ENCODE measurements at regions not wholly inside any gene's neighbourhood (a gene's known extent, or its start where the extent isn't known, plus 50 kb on each side); places are given as distances from the start of the nearest gene placed in this dataset.

GRCh38 chr11:45470794-45471167, 184.6 kb upstream of the SYT13 start:
- Histone ChIP-seq H3K27ac (ENCODE audit: low read length) (no peak overlapping the region), H3K4me1 (ENCODE audit: control insufficient read depth, insufficient read depth, low read length) (no peaks in the 10 kb centered on the region), H3K4me3 (ENCODE audit: low read depth in 2 of 2, low read length in 2 of 2) (no peak overlapping the region), H3K36me3 (ENCODE audit: control insufficient read depth, insufficient read depth, low read length) (no peaks in the 10 kb centered on the region), H3K9me3 (ENCODE audit: control insufficient read depth, insufficient read depth, low read depth, low read length) (no peaks in the 10 kb centered on the region), H3K27me3 (ENCODE audit: control insufficient read depth, insufficient read depth, low read length) (peaks cover 3% of the 10 kb centered on the region; the same call in 1 of the 2 replicates)
- POLR2A ChIA-PET: no interaction called here
- CTCF ChIA-PET: no interaction called here
- DNase-seq (ENCODE audit: low read depth, low spot score): no peak
- intact Hi-C loops (cut with micrococcal nuclease; ENCODE audit: unreplicated experiment) (no loop called here), in situ Hi-C loops (cut with HindIII; ENCODE audit: low pct_unique_long_range_greater_than_20kb, low sequenced_read_pairs) (no loop called here)
- no peak for ATAC-seq
- no TSS peak for BruUV-seq (replicated peaks)
- TF ChIP-seq POLR2AphosphoS5 (IDR thresholded peaks at IDR 0.05; ENCODE audit: low read depth, low read length) (no peak), SIN3A (IDR thresholded peaks at IDR 0.05; ENCODE audit: borderline replicate concordance, insufficient read depth, low read depth, low read length) (no peak), TCF7L2 (IDR thresholded peaks at IDR 0.05; ENCODE audit: low read depth, low read length) (no peak)
- TF ChIP-seq, protein P1, sequence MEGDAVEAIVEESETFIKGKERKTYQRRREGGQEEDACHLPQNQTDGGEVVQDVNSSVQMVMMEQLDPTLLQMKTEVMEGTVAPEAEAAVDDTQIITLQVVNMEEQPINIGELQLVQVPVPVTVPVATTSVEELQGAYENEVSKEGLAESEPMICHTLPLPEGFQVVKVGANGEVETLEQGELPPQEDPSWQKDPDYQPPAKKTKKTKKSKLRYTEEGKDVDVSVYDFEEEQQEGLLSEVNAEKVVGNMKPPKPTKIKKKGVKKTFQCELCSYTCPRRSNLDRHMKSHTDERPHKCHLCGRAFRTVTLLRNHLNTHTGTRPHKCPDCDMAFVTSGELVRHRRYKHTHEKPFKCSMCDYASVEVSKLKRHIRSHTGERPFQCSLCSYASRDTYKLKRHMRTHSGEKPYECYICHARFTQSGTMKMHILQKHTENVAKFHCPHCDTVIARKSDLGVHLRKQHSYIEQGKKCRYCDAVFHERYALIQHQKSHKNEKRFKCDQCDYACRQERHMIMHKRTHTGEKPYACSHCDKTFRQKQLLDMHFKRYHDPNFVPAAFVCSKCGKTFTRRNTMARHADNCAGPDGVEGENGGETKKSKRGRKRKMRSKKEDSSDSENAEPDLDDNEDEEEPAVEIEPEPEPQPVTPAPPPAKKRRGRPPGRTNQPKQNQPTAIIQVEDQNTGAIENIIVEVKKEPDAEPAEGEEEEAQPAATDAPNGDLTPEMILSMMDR (IDR thresholded peaks at IDR 0.05): no peak
- TF ChIP-seq, protein P2, sequence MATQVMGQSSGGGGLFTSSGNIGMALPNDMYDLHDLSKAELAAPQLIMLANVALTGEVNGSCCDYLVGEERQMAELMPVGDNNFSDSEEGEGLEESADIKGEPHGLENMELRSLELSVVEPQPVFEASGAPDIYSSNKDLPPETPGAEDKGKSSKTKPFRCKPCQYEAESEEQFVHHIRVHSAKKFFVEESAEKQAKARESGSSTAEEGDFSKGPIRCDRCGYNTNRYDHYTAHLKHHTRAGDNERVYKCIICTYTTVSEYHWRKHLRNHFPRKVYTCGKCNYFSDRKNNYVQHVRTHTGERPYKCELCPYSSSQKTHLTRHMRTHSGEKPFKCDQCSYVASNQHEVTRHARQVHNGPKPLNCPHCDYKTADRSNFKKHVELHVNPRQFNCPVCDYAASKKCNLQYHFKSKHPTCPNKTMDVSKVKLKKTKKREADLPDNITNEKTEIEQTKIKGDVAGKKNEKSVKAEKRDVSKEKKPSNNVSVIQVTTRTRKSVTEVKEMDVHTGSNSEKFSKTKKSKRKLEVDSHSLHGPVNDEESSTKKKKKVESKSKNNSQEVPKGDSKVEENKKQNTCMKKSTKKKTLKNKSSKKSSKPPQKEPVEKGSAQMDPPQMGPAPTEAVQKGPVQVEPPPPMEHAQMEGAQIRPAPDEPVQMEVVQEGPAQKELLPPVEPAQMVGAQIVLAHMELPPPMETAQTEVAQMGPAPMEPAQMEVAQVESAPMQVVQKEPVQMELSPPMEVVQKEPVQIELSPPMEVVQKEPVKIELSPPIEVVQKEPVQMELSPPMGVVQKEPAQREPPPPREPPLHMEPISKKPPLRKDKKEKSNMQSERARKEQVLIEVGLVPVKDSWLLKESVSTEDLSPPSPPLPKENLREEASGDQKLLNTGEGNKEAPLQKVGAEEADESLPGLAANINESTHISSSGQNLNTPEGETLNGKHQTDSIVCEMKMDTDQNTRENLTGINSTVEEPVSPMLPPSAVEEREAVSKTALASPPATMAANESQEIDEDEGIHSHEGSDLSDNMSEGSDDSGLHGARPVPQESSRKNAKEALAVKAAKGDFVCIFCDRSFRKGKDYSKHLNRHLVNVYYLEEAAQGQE (IDR thresholded peaks at IDR 0.05; ENCODE audit: insufficient read depth in 1 of 2, low read depth in 2 of 2, low read length in 1 of 2): no peak

GRCh38 chr11:45470151-45470793, 184.1 kb upstream of the SYT13 start:
- intact Hi-C loops (cut with micrococcal nuclease; ENCODE audit: unreplicated experiment): no loop called here
- no peak for DNase-seq (ENCODE audit: low read depth, low spot score)
- Histone ChIP-seq H3K27me3 (ENCODE audit: control insufficient read depth, insufficient read depth, low read length) (no peaks in the 10 kb centered on the region; the same call in 1 of the 2 replicates), H3K36me3 (ENCODE audit: control insufficient read depth, insufficient read depth, low read length) (no peaks in the 10 kb centered on the region), H3K4me1 (ENCODE audit: control insufficient read depth, insufficient read depth, low read length) (no peaks in the 10 kb centered on the region), H3K27ac (ENCODE audit: low read length) (no peak overlapping the region), H3K4me3 (ENCODE audit: low read depth in 2 of 2, low read length in 2 of 2) (no peak overlapping the region), H3K9me3 (ENCODE audit: control insufficient read depth, insufficient read depth, low read depth, low read length) (no peaks in the 10 kb centered on the region)
- no peak for ATAC-seq
- no TSS peak for BruUV-seq (replicated peaks)
- CTCF ChIA-PET: no interaction called here
- TF ChIP-seq SIN3A (IDR thresholded peaks at IDR 0.05; ENCODE audit: borderline replicate concordance, insufficient read depth, low read depth, low read length) (no peak), TCF7L2 (IDR thresholded peaks at IDR 0.05; ENCODE audit: low read depth, low read length) (no peak), POLR2AphosphoS5 (IDR thresholded peaks at IDR 0.05; ENCODE audit: low read depth, low read length) (no peak)
- TF ChIP-seq, protein P2 (IDR thresholded peaks at IDR 0.05; ENCODE audit: insufficient read depth in 1 of 2, low read depth in 2 of 2, low read length in 1 of 2): no peak
- TF ChIP-seq, protein P1 (IDR thresholded peaks at IDR 0.05): no peak
- in situ Hi-C loops (cut with HindIII; ENCODE audit: low pct_unique_long_range_greater_than_20kb, low sequenced_read_pairs): no loop called here
- POLR2A ChIA-PET: no interaction called here

Measured in Panc1 (cell line).